ENCODE measurements at regions not wholly inside any gene's neighbourhood (a gene's known extent, or its start where the extent isn't known, plus 50 kb on each side); places are given as distances from the start of the nearest gene placed in this dataset.

DNA sequence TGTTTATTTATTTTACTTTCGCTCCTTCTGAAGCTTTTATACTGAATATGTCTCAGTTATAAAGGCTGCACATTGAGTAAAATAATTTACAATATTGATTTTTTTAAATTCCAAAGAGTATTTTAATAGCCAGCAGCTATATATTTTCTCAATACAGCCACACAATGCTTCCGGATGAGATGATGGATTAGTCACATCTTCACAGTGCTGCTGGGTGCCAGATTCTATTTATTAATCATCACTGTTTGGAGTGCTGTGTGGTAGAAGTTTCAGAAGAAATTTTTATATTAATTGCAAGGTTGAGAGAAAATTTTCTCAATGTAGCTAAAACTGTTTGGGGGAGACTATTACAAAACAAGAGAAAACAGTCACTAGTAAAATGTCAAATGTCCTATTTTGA lies 989.8 kb downstream of the TLE4 start:
- TF ChIP-seq, protein P1, sequence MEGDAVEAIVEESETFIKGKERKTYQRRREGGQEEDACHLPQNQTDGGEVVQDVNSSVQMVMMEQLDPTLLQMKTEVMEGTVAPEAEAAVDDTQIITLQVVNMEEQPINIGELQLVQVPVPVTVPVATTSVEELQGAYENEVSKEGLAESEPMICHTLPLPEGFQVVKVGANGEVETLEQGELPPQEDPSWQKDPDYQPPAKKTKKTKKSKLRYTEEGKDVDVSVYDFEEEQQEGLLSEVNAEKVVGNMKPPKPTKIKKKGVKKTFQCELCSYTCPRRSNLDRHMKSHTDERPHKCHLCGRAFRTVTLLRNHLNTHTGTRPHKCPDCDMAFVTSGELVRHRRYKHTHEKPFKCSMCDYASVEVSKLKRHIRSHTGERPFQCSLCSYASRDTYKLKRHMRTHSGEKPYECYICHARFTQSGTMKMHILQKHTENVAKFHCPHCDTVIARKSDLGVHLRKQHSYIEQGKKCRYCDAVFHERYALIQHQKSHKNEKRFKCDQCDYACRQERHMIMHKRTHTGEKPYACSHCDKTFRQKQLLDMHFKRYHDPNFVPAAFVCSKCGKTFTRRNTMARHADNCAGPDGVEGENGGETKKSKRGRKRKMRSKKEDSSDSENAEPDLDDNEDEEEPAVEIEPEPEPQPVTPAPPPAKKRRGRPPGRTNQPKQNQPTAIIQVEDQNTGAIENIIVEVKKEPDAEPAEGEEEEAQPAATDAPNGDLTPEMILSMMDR (IDR thresholded peaks at IDR 0.05; ENCODE audit: extremely low read depth, missing control alignments) = no peak
- DNase-seq (ENCODE audit: low spot score) = no peak

DNA sequence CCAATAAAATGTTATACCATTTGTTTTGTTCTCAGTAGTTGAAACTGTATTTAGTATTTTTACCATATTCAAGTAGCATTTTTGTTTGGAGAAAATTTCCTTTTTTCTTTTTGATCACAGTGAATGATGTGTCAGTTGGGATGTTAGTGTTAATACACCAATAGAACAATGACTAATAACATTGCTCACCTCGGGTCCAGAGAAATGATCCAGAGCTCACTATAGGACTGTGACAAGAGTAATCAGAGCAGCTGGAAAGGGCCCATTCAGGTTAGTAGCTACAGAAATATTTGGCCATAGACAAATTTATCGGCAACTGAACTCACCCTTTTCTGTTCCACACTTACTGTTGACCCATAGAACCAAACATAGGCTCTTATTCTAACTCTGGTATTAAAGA lies 989.2 kb downstream of the TLE4 start:
- TF ChIP-seq, protein P1 (IDR thresholded peaks at IDR 0.05; ENCODE audit: extremely low read depth, missing control alignments) = no peak
- no peak for DNase-seq (ENCODE audit: low spot score)

DNA sequence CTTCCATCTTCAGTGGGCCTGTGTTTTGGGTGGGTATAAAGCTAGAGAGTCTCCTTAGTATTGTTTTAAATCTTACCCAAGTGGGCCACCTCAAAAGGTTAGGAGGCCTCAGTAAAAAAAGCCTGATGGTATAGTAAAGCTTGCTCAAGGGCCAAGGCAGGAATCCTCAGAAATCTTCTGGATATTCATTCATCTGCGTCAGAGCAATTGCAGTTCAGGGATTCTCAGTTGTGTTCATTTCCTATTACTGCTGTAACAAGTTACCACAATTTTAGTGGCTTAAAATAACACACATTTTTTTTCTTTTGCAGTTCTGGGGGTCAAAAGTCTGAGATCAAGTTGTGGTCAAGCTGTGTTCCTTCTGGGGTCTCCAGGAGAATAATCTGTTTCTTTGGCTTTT lies 985.5 kb downstream of the TLE4 start:
- TF ChIP-seq, protein P1 (IDR thresholded peaks at IDR 0.05; ENCODE audit: extremely low read depth, missing control alignments) = no peak

DNA sequence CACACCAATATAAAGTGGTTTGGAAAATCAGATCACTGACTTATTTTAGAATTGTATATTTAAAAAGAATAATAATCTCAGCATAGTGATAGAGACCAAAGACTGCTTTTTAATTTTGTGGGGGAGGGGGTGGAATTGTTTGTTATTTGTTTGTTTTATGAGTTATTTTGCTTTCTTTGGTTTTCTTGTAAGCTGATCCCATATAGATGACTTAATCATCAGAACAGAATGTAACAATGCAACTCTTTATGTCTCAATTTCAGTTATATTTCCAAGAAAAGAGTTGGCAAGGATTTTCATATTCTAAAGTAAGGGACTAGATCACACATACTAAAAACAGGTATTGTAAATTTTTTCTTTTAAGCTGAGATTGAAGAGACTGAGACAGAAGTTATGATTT lies 984.9 kb downstream of the TLE4 start:
- TF ChIP-seq, protein P1 (IDR thresholded peaks at IDR 0.05; ENCODE audit: extremely low read depth, missing control alignments) = no peak
- DNase-seq (ENCODE audit: low spot score) = no peak

More for the DNA sequence above, 985.5 kb downstream of the TLE4 start:
- no peak for DNase-seq (ENCODE audit: low spot score)

DNA sequence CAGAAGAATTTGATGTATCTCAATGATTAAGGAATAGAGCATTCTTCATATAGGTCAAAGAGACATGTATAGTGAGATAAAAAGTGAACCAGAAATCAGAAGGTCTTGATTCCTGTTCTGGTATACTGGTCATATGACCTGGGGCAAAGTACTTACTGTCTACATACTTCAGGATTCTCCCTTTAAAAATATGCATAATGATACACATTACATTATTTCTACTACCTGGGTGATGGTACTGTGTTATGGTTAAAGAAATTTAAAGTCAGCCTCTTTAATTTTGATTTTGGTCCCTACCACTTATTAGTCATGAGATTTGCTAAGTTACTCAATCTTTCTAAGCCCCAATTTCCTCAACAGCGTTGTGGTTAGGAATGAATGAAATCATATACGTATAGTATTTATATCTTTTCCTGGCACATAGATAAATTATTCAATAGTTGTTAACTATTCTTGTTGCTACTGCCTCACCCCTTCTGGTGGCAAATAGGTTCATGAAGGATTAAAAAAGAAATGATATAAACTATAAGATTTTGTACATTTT lies 984.1 kb downstream of the TLE4 start:
- DNase-seq (ENCODE audit: low spot score) = no peak
- TF ChIP-seq, protein P1 (IDR thresholded peaks at IDR 0.05; ENCODE audit: extremely low read depth, missing control alignments) = no peak

DNA sequence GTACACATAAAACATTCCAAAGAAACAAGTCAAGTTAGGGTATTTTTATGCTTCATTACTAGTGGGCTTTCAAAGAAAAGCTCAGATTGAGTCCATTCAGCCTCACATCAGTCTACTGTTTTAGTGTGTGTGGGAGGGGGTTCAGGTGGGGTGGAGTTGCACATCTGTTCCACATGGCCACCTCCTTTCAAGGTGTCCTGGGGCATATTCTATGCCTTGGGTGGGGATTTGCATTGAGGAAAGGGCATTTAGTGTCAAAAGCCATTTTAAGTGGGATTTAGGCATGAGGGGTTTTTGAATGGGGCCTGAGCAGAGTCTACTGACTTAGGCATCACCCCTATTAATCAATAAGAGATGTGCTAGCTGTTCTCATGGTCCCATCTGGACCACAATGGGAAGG lies 983.1 kb downstream of the TLE4 start:
- TF ChIP-seq, protein P1 (IDR thresholded peaks at IDR 0.05; ENCODE audit: extremely low read depth, missing control alignments) = no peak
- DNase-seq (ENCODE audit: low spot score) = no peak

DNA sequence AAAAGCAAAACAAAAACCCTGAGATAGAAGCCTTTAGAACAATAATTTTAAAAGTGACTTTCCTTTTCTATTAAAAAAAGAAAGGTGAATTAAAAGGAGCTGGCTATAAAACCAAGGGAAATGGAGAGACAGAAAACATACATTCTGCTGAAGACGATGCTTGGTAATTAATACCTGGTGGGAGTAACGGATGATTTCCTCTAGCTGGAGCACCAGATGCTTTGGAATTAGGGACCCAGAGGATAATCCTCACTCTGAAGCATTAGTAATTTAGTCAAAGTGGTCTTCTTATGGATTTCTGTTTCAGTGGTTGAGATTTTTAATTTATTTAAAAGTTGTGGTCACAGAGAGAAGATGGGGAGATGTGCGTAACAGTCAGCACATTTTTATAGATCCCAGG lies 982.5 kb downstream of the TLE4 start:
- DNase-seq (ENCODE audit: low spot score) = no peak
- TF ChIP-seq, protein P1 (IDR thresholded peaks at IDR 0.05; ENCODE audit: extremely low read depth, missing control alignments) = no peak
